Fibroblast of skin of scalp (primary cell): ENCODE measurements at regions not wholly inside any gene's neighbourhood (a gene's known extent, or its start where the extent isn't known, plus 50 kb on each side); places are given as distances from the start of the nearest gene placed in this dataset.

Source experiments
- DNase-seq: peaks from one replicate; pipeline ENCODE4 v3.0.0-alpha.2; 2013

- peak; percentile 80 for DNase-seq
Observed at GRCh38 chr17:77308861-77309726, 168.3 kb downstream of the SEC14L1 start.

GRCh38 chr17:77310336-77310735 lies 169.6 kb downstream of the SEC14L1 start:
- DNase-seq = no peak

- DNase-seq = no peak
Observed at GRCh38 chr17:77311371-77311981, 170.7 kb downstream of the SEC14L1 start.

GRCh38 chr17:77312061-77312701 lies 171.4 kb downstream of the SEC14L1 start:
- no peak for DNase-seq

GRCh38 chr17:77312786-77313599 lies 172.2 kb downstream of the SEC14L1 start:
- peak; percentile 93 for DNase-seq

- DNase-seq = no peak
Observed at GRCh38 chr17:77313831-77314230, 173.1 kb downstream of the SEC14L1 start.

- DNase-seq = no peak
Observed at GRCh38 chr17:77314601-77315000, 173.8 kb downstream of the SEC14L1 start.

- no peak for DNase-seq
Observed at GRCh38 chr17:77315010-77315409, 174.2 kb downstream of the SEC14L1 start.

GRCh38 chr17:77315551-77316190 lies 174.9 kb downstream of the SEC14L1 start:
- no peak for DNase-seq

- DNase-seq = peak; percentile 39
Observed at GRCh38 chr17:77316191-77316641, 175.4 kb downstream of the SEC14L1 start.

- no peak for DNase-seq
Observed at GRCh38 chr17:77316651-77317050, 175.9 kb downstream of the SEC14L1 start.

- no peak for DNase-seq
Observed at GRCh38 chr17:77317091-77317750, 176.5 kb downstream of the SEC14L1 start.

GRCh38 chr17:77318021-77318420 lies 177.3 kb downstream of the SEC14L1 start:
- DNase-seq = no peak

- peak; percentile 55 for DNase-seq
Observed at GRCh38 chr17:77318491-77319210, 177.9 kb downstream of the SEC14L1 start.

- DNase-seq = peak; percentile 93
Observed at GRCh38 chr17:77319211-77320043, 178.7 kb downstream of the SEC14L1 start.

GRCh38 chr17:77320044-77320440 lies 179.3 kb downstream of the SEC14L1 start:
- peak; percentile 76 for DNase-seq

- DNase-seq = peak; percentile 71
Observed at GRCh38 chr17:77320485-77321256, 179.9 kb downstream of the SEC14L1 start.

- DNase-seq = peak; percentile 37
Observed at GRCh38 chr17:77321649-77322513, 181.1 kb downstream of the SEC14L1 start.
